NB4 (cell line): ENCODE measurements at regions not wholly inside any gene's neighbourhood (a gene's known extent, or its start where the extent isn't known, plus 50 kb on each side); places are given as distances from the start of the nearest gene placed in this dataset.

Source experiments
- DNase-seq: peaks from one replicate; pipeline ENCODE4 v3.0.0; 2010; ENCODE audit warnings: low read depth
- H3K4me3 ChIP-seq: one replicate; pipeline ENCODE4 v1.5.1; 2011; ENCODE audit warnings: mild to moderate bottlenecking, low read depth, low read length, moderate library complexity
- MAX ChIP-seq: IDR thresholded peaks from 2 replicates; pipeline ENCODE4 v1.6.1; 2011; ENCODE audit warnings: low read depth, low read length
- MYC ChIP-seq: IDR thresholded peaks from 2 replicates; pipeline ENCODE4 v1.6.1; 2011; ENCODE audit warnings: low read depth, low read length
- POLR2A ChIP-seq: IDR thresholded peaks from 2 replicates; pipeline ENCODE4 v1.6.1; 2011; ENCODE audit warnings: mild to moderate bottlenecking; ENCODE audit not compliant: insufficient read length; ENCODE audit errors: extremely low read depth
- TF ChIP-seq, protein P1 (sequence below): IDR thresholded peaks from one replicate; pipeline ENCODE4 v1.5.1; 2012; ENCODE audit warnings: low read depth, low read length

DNA sequence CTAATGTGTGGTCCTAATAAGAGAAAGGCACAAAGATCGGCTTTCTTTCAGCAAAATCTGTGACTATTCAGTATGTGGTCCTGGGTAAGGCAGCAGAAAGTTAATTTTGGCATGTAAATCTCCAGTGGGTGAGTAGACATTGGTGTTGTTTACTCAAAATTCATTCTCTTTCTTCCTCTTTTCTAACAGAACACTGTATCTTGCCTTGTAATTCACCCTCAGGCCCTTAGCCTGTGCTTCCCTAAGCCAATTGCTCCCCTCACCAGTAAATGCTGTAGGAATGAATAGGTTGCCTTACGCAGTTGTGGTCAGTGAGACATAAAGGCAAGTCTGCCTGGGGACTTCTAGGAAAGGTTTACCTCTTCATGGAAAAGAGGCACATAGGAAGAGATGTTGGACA, 49.9 kb upstream of the PDE3B start:
- TF ChIP-seq POLR2A (no peak), MAX (no peak), MYC (no peak)
- TF ChIP-seq, protein P1, sequence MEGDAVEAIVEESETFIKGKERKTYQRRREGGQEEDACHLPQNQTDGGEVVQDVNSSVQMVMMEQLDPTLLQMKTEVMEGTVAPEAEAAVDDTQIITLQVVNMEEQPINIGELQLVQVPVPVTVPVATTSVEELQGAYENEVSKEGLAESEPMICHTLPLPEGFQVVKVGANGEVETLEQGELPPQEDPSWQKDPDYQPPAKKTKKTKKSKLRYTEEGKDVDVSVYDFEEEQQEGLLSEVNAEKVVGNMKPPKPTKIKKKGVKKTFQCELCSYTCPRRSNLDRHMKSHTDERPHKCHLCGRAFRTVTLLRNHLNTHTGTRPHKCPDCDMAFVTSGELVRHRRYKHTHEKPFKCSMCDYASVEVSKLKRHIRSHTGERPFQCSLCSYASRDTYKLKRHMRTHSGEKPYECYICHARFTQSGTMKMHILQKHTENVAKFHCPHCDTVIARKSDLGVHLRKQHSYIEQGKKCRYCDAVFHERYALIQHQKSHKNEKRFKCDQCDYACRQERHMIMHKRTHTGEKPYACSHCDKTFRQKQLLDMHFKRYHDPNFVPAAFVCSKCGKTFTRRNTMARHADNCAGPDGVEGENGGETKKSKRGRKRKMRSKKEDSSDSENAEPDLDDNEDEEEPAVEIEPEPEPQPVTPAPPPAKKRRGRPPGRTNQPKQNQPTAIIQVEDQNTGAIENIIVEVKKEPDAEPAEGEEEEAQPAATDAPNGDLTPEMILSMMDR = no peak
- DNase-seq = peak; percentile 6
- no peak overlapping the region for H3K4me3 ChIP-seq
